ENCODE measurements at regions not wholly inside any gene's neighbourhood (a gene's known extent, or its start where the extent isn't known, plus 50 kb on each side); places are given as distances from the start of the nearest gene placed in this dataset.

- BruUV-seq (replicated peaks): no TSS peak
- no peak for TF ChIP-seq IRF9 (CRISPR knock-in tag; IDR thresholded peaks at IDR 0.05; ENCODE audit: borderline replicate concordance)
- TF ChIP-seq ZNF496 (CRISPR knock-in tag; IDR thresholded peaks at IDR 0.05; ENCODE audit: insufficient replicate concordance): no peak
- CTCF ChIA-PET (ENCODE audit: low intra/inter-chr PET ratio, low total read pairs): no interaction called here
- POLR2A ChIA-PET: no interaction called here
- in situ Hi-C loops (cut with HindIII; ENCODE audit: extremely low pct_ligation_motif_present, low pct_unique_long_range_greater_than_20kb) (no loop called here), intact Hi-C loops (cut with micrococcal nuclease; ENCODE audit: unreplicated experiment) (no loop called here)
- no peaks in the 10 kb centered on the region for H4K20me1 ChIP-seq (ENCODE audit: insufficient read depth, low read length)
- H3K9me3 ChIP-seq (ENCODE audit: low read length): peaks cover 8% of the 10 kb centered on the region; the same call in 1 of the 2 replicates
- no peak overlapping the region for H3K4me3 ChIP-seq (replicated peaks in 1 of 3; ENCODE audit: insufficient read depth in 1 of 3, low read depth in 2 of 3, low read length in 3 of 3)
- no peaks in the 10 kb centered on the region for H3K79me2 ChIP-seq (ENCODE audit: insufficient read depth, low read length)
- no peak overlapping the region for H3K4me2 ChIP-seq (ENCODE audit: low read depth, low read length)
- WGBS (ENCODE audit: low lambda C conversion rate): 5% methylated on average over 2 of the region's 2 CpGs
- no peaks in the 10 kb centered on the region for H3K36me3 ChIP-seq (replicated peaks in 1 of 2; ENCODE audit: control insufficient read depth in 1 of 2, insufficient read depth in 2 of 2, low read length in 2 of 2)
- DNase-seq (ENCODE audit: low spot score) (no peak), FAIRE-seq (no peak), ATAC-seq (no peak)
- no peak overlapping the region for H3K27ac ChIP-seq (ENCODE audit: extremely low read length, insufficient read depth, low read length)
- H3K4me1 ChIP-seq (ENCODE audit: insufficient read depth, low read length): no peaks in the 10 kb centered on the region
- no peaks in the 10 kb centered on the region for H3K27me3 ChIP-seq (ENCODE audit: control insufficient read depth in 1 of 2, insufficient read depth in 2 of 2, low read length in 2 of 2)
- no peak overlapping the region for H2AFZ ChIP-seq (ENCODE audit: low read length)
- H3K9ac ChIP-seq (ENCODE audit: insufficient read depth, low read depth, low read length): no peak overlapping the region
These were observed 130.9 kb downstream of the GAS1 start for GRCh38 chr9:86816366-86816765.

GRCh38 chr9:86812616-86813015 lies 134.7 kb downstream of the GAS1 start:
- FAIRE-seq: no peak
- no peaks in the 10 kb centered on the region for H3K36me3 ChIP-seq (replicated peaks in 1 of 2; ENCODE audit: control insufficient read depth in 1 of 2, insufficient read depth in 2 of 2, low read length in 2 of 2)

More at GRCh38 chr9:86812616-86813015, 134.7 kb downstream of the GAS1 start:
- Histone ChIP-seq H3K79me2 (ENCODE audit: insufficient read depth, low read length) (no peaks in the 10 kb centered on the region), H3K27me3 (ENCODE audit: control insufficient read depth in 1 of 2, insufficient read depth in 2 of 2, low read length in 2 of 2) (peaks cover 1 to 7% of the 10 kb centered on the region in 2 experiments; a peak in 1 of 5 replicates), H3K9me3 (ENCODE audit: low read length) (no peaks in the 10 kb centered on the region), H4K20me1 (ENCODE audit: insufficient read depth, low read length) (no peaks in the 10 kb centered on the region), H2AFZ (ENCODE audit: low read length) (no peak overlapping the region), H3K9ac (ENCODE audit: insufficient read depth, low read depth, low read length) (no peak overlapping the region), H3K4me3 (replicated peaks in 1 of 3; ENCODE audit: insufficient read depth in 1 of 3, low read depth in 2 of 3, low read length in 3 of 3) (no peak overlapping the region), H3K4me1 (ENCODE audit: insufficient read depth, low read length) (no peaks in the 10 kb centered on the region), H3K4me2 (ENCODE audit: low read depth, low read length) (no peak overlapping the region), H3K27ac (ENCODE audit: extremely low read length, insufficient read depth, low read length) (no peak overlapping the region)
- BruUV-seq (replicated peaks): no TSS peak
- in situ Hi-C loops (cut with HindIII; ENCODE audit: extremely low pct_ligation_motif_present, low pct_unique_long_range_greater_than_20kb): no loop called here
- TF ChIP-seq HNRNPL (IDR thresholded peaks at IDR 0.05; ENCODE audit: low read depth, low read length): no peak
- no peak for TF ChIP-seq KLF13 (CRISPR knock-in tag; IDR thresholded peaks at IDR 0.05)
- no peak for TF ChIP-seq ZNF225 (CRISPR knock-in tag; IDR thresholded peaks at IDR 0.05)
- TF ChIP-seq ARHGAP35 (CRISPR knock-in tag; IDR thresholded peaks at IDR 0.05; ENCODE audit: borderline replicate concordance): no peak
- no peak for TF ChIP-seq ZNF546 (CRISPR knock-in tag; conservative IDR thresholded peaks at IDR 0.05)
- TF ChIP-seq ZNF670 (CRISPR knock-in tag; IDR thresholded peaks at IDR 0.05; ENCODE audit: borderline replicate concordance): no peak
- intact Hi-C loops (cut with micrococcal nuclease; ENCODE audit: unreplicated experiment): no loop called here
- POLR2A ChIA-PET: no interaction called here
- CTCF ChIA-PET (ENCODE audit: low intra/inter-chr PET ratio, low total read pairs): no interaction called here
- DNase-seq (ENCODE audit: low spot score): no peak
- no peak for ATAC-seq
- 43% methylated on average over 3 of the region's 3 CpGs for WGBS (ENCODE audit: low lambda C conversion rate)

Data from HepG2 (cell line).